Left ventricle myocardium inferior (tissue), 1 donor: ENCODE measurements at regions not wholly inside any gene's neighbourhood (a gene's known extent, or its start where the extent isn't known, plus 50 kb on each side); places are given as distances from the start of the nearest gene placed in this dataset.

Experiments
- DNase-seq: peaks from one replicate; pipeline ENCODE4 v3.0.0-alpha.2; 2020
- H3K27ac ChIP-seq: fragments of 200-600 bp; replicated peaks from 2 replicates; pipeline ENCODE4 v1.8.0; 2021
- H3K27me3 ChIP-seq: fragments of 200-600 bp; 2 replicates; pipeline ENCODE4 v1.8.0; 2021; ENCODE audit warnings: low read depth
- H3K36me3 ChIP-seq: fragments of 200-600 bp; 2 replicates; pipeline ENCODE4 v1.8.0; 2021
- H3K4me1 ChIP-seq: fragments of 200-600 bp; 2 replicates; pipeline ENCODE4 v1.8.0; 2021
- H3K4me3 ChIP-seq: fragments of 200-600 bp; 2 replicates; pipeline ENCODE4 v1.8.0; 2021; ENCODE audit warnings: mild to moderate bottlenecking, moderate library complexity
- H3K9me3 ChIP-seq: fragments of 200-600 bp; replicated peaks from 2 replicates; pipeline ENCODE4 v1.8.0; 2021
- CTCF ChIP-seq: fragments of 200-600 bp; IDR thresholded peaks from 2 replicates; pipeline ENCODE4 v1.8.0; 2021; ENCODE audit warnings: antibody characterized with exemption, mild to moderate bottlenecking, borderline replicate concordance
- intact Hi-C: fragments of 100-400 bp; cut with micrococcal nuclease; formaldehyde crosslinking; loops from one replicate; pipeline ENCODE4 v1.11.0; 2022
- donor health status: DM: no; HTN: yes; CAD: no; lungs with severe emphysema.

- no peaks in the 10 kb centered on the region for H3K9me3 ChIP-seq
- no peaks in the 10 kb centered on the region for H3K4me1 ChIP-seq
- H3K27me3 ChIP-seq = peaks cover 8% of the 10 kb centered on the region
- DNase-seq = no peak
- no peak overlapping the region for H3K27ac ChIP-seq
- no peak overlapping the region for H3K4me3 ChIP-seq
- intact Hi-C loops = no loop called here
- no peak for TF ChIP-seq CTCF
- no peaks in the 10 kb centered on the region for H3K36me3 ChIP-seq
Measured at GRCh38 chr2:48009256-48009655, 103.0 kb upstream of the FBXO11 start.

GRCh38 chr2:48015421-48015820 is 109.1 kb upstream of the FBXO11 start:
- peaks cover 10% of the 10 kb centered on the region for H3K9me3 ChIP-seq
- H3K4me1 ChIP-seq = no peaks in the 10 kb centered on the region
- no peaks in the 10 kb centered on the region for H3K36me3 ChIP-seq
- H3K4me3 ChIP-seq = no peak overlapping the region
- H3K27me3 ChIP-seq = peaks cover 7% of the 10 kb centered on the region
- H3K27ac ChIP-seq = no peak overlapping the region
- no peak for DNase-seq
- intact Hi-C loops = no loop called here
- TF ChIP-seq CTCF = no peak

- peaks cover 10% of the 10 kb centered on the region for H3K9me3 ChIP-seq
- no peak overlapping the region for H3K27ac ChIP-seq
- intact Hi-C loops = no loop called here
- no peaks in the 10 kb centered on the region for H3K36me3 ChIP-seq
- no peaks in the 10 kb centered on the region for H3K4me1 ChIP-seq
- no peak overlapping the region for H3K4me3 ChIP-seq
- DNase-seq = no peak
- peaks cover 7% of the 10 kb centered on the region for H3K27me3 ChIP-seq
- no peak for TF ChIP-seq CTCF
Measured at GRCh38 chr2:48016225-48017019, 110.1 kb upstream of the FBXO11 start.

- H3K4me1 ChIP-seq = no peaks in the 10 kb centered on the region
- H3K27ac ChIP-seq = no peak overlapping the region
- no peak for TF ChIP-seq CTCF
- H3K4me3 ChIP-seq = no peak overlapping the region
- no peak for DNase-seq
- peaks cover 13% of the 10 kb centered on the region for H3K27me3 ChIP-seq
- H3K36me3 ChIP-seq = no peaks in the 10 kb centered on the region
- intact Hi-C loops = no loop called here
- peaks cover 10% of the 10 kb centered on the region for H3K9me3 ChIP-seq
Measured at GRCh38 chr2:48017136-48017535, 110.8 kb upstream of the FBXO11 start.

- no peak for TF ChIP-seq CTCF
- H3K36me3 ChIP-seq = no peaks in the 10 kb centered on the region
- intact Hi-C loops = no loop called here
- DNase-seq = no peak
- no peak overlapping the region for H3K4me3 ChIP-seq
- H3K27me3 ChIP-seq = peaks cover 21% of the 10 kb centered on the region
- H3K27ac ChIP-seq = no peak overlapping the region
- no peaks in the 10 kb centered on the region for H3K4me1 ChIP-seq
- H3K9me3 ChIP-seq = peaks cover 10% of the 10 kb centered on the region
Measured at GRCh38 chr2:48018480-48018879, 112.2 kb upstream of the FBXO11 start.
